GM23248 (cell line): ENCODE measurements at regions not wholly inside any gene's neighbourhood (a gene's known extent, or its start where the extent isn't known, plus 50 kb on each side); places are given as distances from the start of the nearest gene placed in this dataset.

Source experiments
- DNase-seq: peaks from one replicate; pipeline ENCODE4 v3.0.0-alpha.2; 2015
- H2AFZ ChIP-seq: fragments of 200-600 bp; sonication (generic); 2 replicates; pipeline ENCODE4 v1.6.1; 2016; ENCODE audit warnings: antibody characterized with exemption
- H3F3A ChIP-seq: fragments of 200-600 bp; sonication (generic); 2 replicates; pipeline ENCODE4 v1.6.1; 2016; ENCODE audit warnings: mild to moderate bottlenecking, antibody characterized with exemption, mixed run types; ENCODE audit not compliant: insufficient read depth
- H3K27ac ChIP-seq: fragments of 200-600 bp; sonication (generic); 2 replicates; pipeline ENCODE4 v1.5.1; 2016; ENCODE audit warnings: mild to moderate bottlenecking
- H3K27me3 ChIP-seq: fragments of 200-600 bp; sonication (generic); replicated peaks from 2 replicates; pipeline ENCODE4 v1.6.1; 2016; ENCODE audit warnings: mild to moderate bottlenecking; ENCODE audit not compliant: insufficient read depth
- H3K36me3 ChIP-seq: fragments of 200-600 bp; sonication (generic); 2 replicates; pipeline ENCODE4 v1.6.1; 2016; ENCODE audit warnings: low read depth, mild to moderate bottlenecking
- H3K4me1 ChIP-seq: fragments of 200-600 bp; sonication (generic); 2 replicates; pipeline ENCODE4 v1.6.1; 2016; ENCODE audit warnings: mild to moderate bottlenecking; ENCODE audit not compliant: insufficient read depth
- H3K4me2 ChIP-seq: fragments of 200-600 bp; sonication (generic); one replicate; pipeline ENCODE4 v1.6.1; 2016; ENCODE audit warnings: mild to moderate bottlenecking; ENCODE audit not compliant: unreplicated experiment
- H3K4me3 ChIP-seq: fragments of 200-600 bp; sonication (generic); 2 replicates; pipeline ENCODE4 v1.5.1; 2016; ENCODE audit warnings: mild to moderate bottlenecking
- H3K79me2 ChIP-seq: fragments of 200-600 bp; sonication (generic); 2 replicates; pipeline ENCODE4 v1.6.1; 2016; ENCODE audit warnings: mild to moderate bottlenecking; ENCODE audit not compliant: insufficient read depth
- H3K9ac ChIP-seq: fragments of 200-600 bp; sonication (generic); 2 replicates; pipeline ENCODE4 v1.6.1; 2016; ENCODE audit warnings: mild to moderate bottlenecking
- H3K9me2 ChIP-seq: fragments of 200-600 bp; sonication (generic); 2 replicates; pipeline ENCODE4 v1.6.1; 2016; ENCODE audit warnings: mixed run types, mild to moderate bottlenecking, moderate library complexity; ENCODE audit not compliant: insufficient read depth
- H3K9me3 ChIP-seq: fragments of 200-600 bp; sonication (generic); one replicate; pipeline ENCODE4 v1.6.1; 2017; ENCODE audit warnings: low read depth
- H4K20me1 ChIP-seq: fragments of 200-600 bp; sonication (generic); 2 replicates; pipeline ENCODE4 v1.6.0; 2016; ENCODE audit not compliant: insufficient read depth
- EZH2 ChIP-seq: fragments of 200-600 bp; sonication (generic); IDR thresholded peaks from 2 replicates; pipeline ENCODE4 v1.6.1; 2018; ENCODE audit warnings: antibody characterized with exemption, mild to moderate bottlenecking; ENCODE audit not compliant: insufficient read depth, poor library complexity, severe bottlenecking
- EZH2phosphoT487 ChIP-seq: fragments of 200-600 bp; sonication (generic); IDR thresholded peaks from 2 replicates; pipeline ENCODE4 v1.6.1; 2018; ENCODE audit warnings: antibody characterized with exemption, moderate library complexity, mild to moderate bottlenecking, low read depth; ENCODE audit not compliant: insufficient read depth
- WGBS, 2 experiments: methylation state at CpG; one replicate each; pipeline ENCODE4 v1.1.6; 2015 to 2017; ENCODE audit warnings: low lambda C conversion rate in 2 of 2, low coverage in 1 of 2; ENCODE audit errors: missing lambda C conversion rate in 2 of 2; 5-methylcytosine and 5-hydroxymethylcytosine counted together
- in situ Hi-C: fragments of 300-500 bp; cut with MboI; formaldehyde crosslinking; loops from 2 replicates; pipeline ENCODE4 v1.15.0; 2020

DNA sequence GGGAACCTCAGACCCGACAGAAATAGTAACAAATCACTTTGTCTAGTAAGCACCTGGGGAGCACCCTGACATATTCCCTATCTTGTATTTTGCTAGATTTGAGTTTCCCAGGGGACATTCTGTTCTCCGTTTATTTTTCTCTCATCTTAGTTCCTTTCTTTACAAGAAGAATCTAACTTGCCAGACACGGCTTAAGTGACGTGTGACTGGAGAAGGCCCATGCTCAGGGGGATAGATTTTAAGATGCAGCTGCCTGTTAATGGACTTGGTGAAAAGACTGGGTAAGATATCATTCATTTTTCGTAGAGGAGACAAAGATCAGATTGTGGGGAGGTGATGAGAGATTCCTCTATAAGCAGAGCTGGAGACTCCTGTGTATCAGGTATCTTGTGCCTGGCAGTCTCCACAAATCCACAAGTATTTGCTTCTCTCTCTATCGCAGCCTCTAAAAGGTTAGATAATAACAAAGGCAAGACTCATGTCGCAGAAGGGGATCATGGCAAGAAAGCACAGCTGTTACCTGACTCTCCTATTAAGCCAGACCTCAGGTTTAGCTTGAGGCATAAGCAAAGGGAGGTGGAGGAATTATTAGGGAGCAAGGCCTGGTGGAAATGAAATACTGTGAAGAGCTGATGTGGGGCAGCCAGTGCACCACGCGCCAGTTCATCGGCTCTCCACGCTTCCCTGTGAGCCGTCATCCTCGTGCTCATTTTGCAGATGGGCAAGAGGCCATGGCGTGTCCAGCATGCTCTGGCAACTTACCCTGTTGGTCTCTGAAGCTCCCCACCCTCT is 347.2 kb upstream of the TNP1 start:
- no peak overlapping the region for H3K9ac ChIP-seq
- no peak overlapping the region for H2AFZ ChIP-seq

DNA sequence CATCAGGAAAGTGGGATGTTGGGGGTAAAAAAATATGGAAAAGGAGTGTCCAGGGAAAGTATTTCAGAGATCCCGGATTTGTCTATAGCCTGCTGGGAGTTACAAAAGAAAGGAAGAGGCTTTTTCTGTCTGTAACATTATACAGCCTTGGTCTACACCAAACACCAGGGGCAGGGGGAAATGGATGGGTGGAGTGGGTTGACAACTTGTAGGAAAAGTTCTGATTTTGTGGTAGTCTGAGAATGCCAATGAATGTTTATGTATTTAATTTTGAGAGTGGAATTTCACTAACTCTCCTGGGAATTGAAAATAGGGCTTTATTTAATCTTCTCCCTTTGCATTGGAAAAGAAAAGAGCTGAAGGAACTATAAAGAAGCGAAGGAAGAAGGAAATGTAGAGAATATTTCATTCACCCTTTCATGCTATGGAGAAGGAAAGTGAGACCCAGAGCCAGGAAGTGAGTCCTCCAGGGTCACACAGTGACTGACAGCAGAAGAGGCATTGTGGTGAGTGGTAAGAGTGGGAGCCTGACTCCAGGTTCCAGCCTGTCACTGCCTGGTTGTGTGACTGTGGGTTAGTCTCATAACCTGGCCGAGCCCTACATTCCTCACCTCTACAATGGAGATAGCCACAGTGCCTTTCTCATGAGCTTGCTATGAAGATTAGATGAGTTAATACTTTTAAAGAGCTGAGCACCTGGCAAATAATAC is 346.3 kb upstream of the TNP1 start:
- Histone ChIP-seq H3K9me2 (no peaks in the 10 kb centered on the region), H3K9me3 (no peaks in the 10 kb centered on the region), H3K9ac (no peak overlapping the region), H3K4me3 (no peak overlapping the region), H3K79me2 (no peaks in the 10 kb centered on the region), H3K4me1 (peaks cover 4% of the 10 kb centered on the region; the same call in 1 of the 2 replicates), H4K20me1 (no peaks in the 10 kb centered on the region), H3F3A (no peaks in the 10 kb centered on the region), H2AFZ (no peak overlapping the region), H3K27me3 (no peaks in the 10 kb centered on the region), H3K4me2 (no peak overlapping the region), H3K36me3 (no peaks in the 10 kb centered on the region), H3K27ac (no peak overlapping the region)
- no peak for TF ChIP-seq EZH2
- TF ChIP-seq EZH2phosphoT487 = no peak
- 91 to 93% methylated on average over 3 of the region's 3 CpGs for WGBS, 2 experiments
- in situ Hi-C loops = no loop called here
- no peak for DNase-seq

More for the DNA sequence above, 347.2 kb upstream of the TNP1 start:
- H3K9me3 ChIP-seq = no peaks in the 10 kb centered on the region
- H3K4me3 ChIP-seq = no peak overlapping the region
- peaks cover 4% of the 10 kb centered on the region; the same call in 1 of the 2 replicates for H3K4me1 ChIP-seq
- WGBS, 2 experiments = 95 to 98% methylated on average over 14 of the region's 14 CpGs
- H3K27me3 ChIP-seq = no peaks in the 10 kb centered on the region
- H3F3A ChIP-seq = no peaks in the 10 kb centered on the region
- TF ChIP-seq EZH2phosphoT487 = no peak
- no peak for TF ChIP-seq EZH2
- no peaks in the 10 kb centered on the region for H3K9me2 ChIP-seq
- H3K79me2 ChIP-seq = no peaks in the 10 kb centered on the region
- no peaks in the 10 kb centered on the region for H3K36me3 ChIP-seq
- H3K4me2 ChIP-seq = no peak overlapping the region
- in situ Hi-C loops = no loop called here
- DNase-seq = no peak
- H4K20me1 ChIP-seq = no peaks in the 10 kb centered on the region
- H3K27ac ChIP-seq = no peak overlapping the region

DNA sequence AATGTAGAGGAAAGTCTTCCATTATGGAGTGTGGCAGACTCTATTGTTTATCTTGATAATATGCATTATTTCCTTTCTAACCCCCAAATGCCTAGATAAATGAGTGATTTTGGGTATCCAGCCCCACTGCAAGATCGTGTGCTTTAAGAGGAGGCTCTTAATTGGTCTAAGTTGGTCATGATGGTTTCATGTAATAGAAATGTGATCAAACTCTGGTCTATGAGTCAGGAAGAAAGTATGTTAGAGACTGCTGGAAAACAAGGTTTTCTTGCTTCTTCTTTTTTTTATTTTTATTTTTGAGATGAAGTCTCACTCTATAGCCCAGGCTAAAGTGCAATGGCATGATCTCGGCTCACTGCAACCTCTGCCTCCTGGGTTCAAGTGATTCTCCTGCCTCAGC is 344.5 kb upstream of the TNP1 start:
- in situ Hi-C loops = no loop called here
- Histone ChIP-seq H3K9me2 (no peaks in the 10 kb centered on the region), H3K4me2 (no peak overlapping the region), H3K79me2 (no peaks in the 10 kb centered on the region), H2AFZ (no peak overlapping the region; the same call in 1 of the 2 replicates), H4K20me1 (no peaks in the 10 kb centered on the region), H3K36me3 (no peaks in the 10 kb centered on the region), H3K9ac (no peak overlapping the region), H3K27me3 (no peaks in the 10 kb centered on the region), H3K4me1 (peaks cover 4% of the 10 kb centered on the region; the same call in 1 of the 2 replicates), H3K4me3 (no peak overlapping the region), H3F3A (no peaks in the 10 kb centered on the region), H3K27ac (no peak overlapping the region), H3K9me3 (no peaks in the 10 kb centered on the region)
- 50 to 54% methylated on average over 2 of the region's 2 CpGs for WGBS, 2 experiments
- no peak for TF ChIP-seq EZH2phosphoT487
- no peak for TF ChIP-seq EZH2
- DNase-seq = peak; percentile 56

DNA sequence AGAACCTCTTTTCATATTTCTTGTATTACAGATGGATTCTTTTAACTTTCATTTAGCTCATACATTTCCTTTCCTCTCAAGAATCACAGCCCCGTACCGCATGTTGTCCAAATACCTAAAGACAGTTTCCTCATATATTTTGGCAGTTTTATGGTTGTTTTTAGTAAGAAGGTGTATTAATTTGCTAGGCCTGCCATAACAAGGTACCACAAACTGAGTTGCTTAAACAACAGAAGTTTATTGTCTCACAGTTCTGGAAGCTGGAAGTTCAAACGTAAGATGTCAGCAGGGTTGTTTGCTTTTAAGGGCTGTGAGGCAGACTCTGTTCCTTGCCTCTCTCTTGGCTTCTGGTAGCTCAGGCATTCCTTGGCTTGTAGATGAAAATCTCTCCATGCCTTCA is 343.2 kb upstream of the TNP1 start:
- H3K27me3 ChIP-seq = no peaks in the 10 kb centered on the region
- no peak overlapping the region for H3K4me2 ChIP-seq
- no peaks in the 10 kb centered on the region for H3K9me3 ChIP-seq
- H3K4me3 ChIP-seq = no peak overlapping the region
- H3K79me2 ChIP-seq = no peaks in the 10 kb centered on the region
- H3K4me1 ChIP-seq = peaks cover 4% of the 10 kb centered on the region; the same call in 1 of the 2 replicates
- TF ChIP-seq EZH2 = no peak
- no peak for TF ChIP-seq EZH2phosphoT487
- no peak for DNase-seq
- H3K9ac ChIP-seq = no peak overlapping the region
- in situ Hi-C loops = no loop called here
- H3F3A ChIP-seq = no peaks in the 10 kb centered on the region
- H2AFZ ChIP-seq = no peak overlapping the region
- H3K9me2 ChIP-seq = no peaks in the 10 kb centered on the region
- no peaks in the 10 kb centered on the region for H3K36me3 ChIP-seq
- H4K20me1 ChIP-seq = no peaks in the 10 kb centered on the region
- no peak overlapping the region for H3K27ac ChIP-seq
- WGBS, 2 experiments = 94 to 96% methylated on average over 3 of the region's 3 CpGs
